HCT116 (cell line): ENCODE measurements at regions not wholly inside any gene's neighbourhood (a gene's known extent, or its start where the extent isn't known, plus 50 kb on each side); places are given as distances from the start of the nearest gene placed in this dataset.

Experiments used
- ATAC-seq: fragments of 200-7000 bp; cut with Tn5 transposase; 2 replicates; pipeline ENCODE4 v1.9.1; 2020; ENCODE audit warnings: mild to moderate bottlenecking, moderate library complexity
- BruUV-seq: library from RNA; stranded (reverse); fragments of 400-500 nt; replicated peaks from 2 replicates; lab custom pipeline; 2021; lab: Mats Ljungman, UMichigan
- CTCF ChIA-PET: fragments of 300-600 bp; sonication (Branson Sonifier 250); formaldehyde crosslinking; loops from one replicate; lab custom pipeline; 2021; ENCODE audit warnings: antibody characterized with exemption; lab: Charles Lee
- POLR2A ChIA-PET: fragments of 300-600, 350-600 bp; sonication (Branson Sonifier 250); formaldehyde crosslinking; loops from one replicate; lab custom pipeline; 2021; ENCODE audit warnings: antibody characterized with exemption; lab: Charles Lee
- RAD21 ChIA-PET, 2 experiments: fragments of 300-600 bp; sonication (Branson Sonifier 250); formaldehyde crosslinking; loops; one replicate each; lab custom pipeline; 2023; ENCODE audit warnings: low total read pairs in 2 of 2; ENCODE audit not compliant: uncharacterized antibody in 2 of 2, unreplicated experiment in 2 of 2, low non-redundant PET in 1 of 2; lab: Charles Lee
- DNase-seq: peaks from one replicate; pipeline ENCODE4 v3.0.0-alpha.2; 2010; ENCODE audit warnings: low read depth, low spot score
- H2AFZ ChIP-seq: fragments of 200-600 bp; shearing (Covaris generic), sonication (generic); 2 replicates; pipeline ENCODE4 v1.6.1; 2017; ENCODE audit warnings: low read depth, mixed run types, mixed read lengths, antibody characterized with exemption, low read length; ENCODE audit not compliant: poor library complexity, severe bottlenecking
- H3K27ac ChIP-seq: 2 replicates; pipeline ENCODE4 v1.5.1; 2012; ENCODE audit warnings: low read depth, low read length
- H3K27me3 ChIP-seq: fragments of 200-600 bp; sonication (generic); 2 replicates; pipeline ENCODE4 v1.6.1; 2016; ENCODE audit warnings: mixed run types, low read length, mixed read lengths; ENCODE audit not compliant: insufficient read depth
- H3K36me3 ChIP-seq, 2 experiments: fragments of 200-500 bp in 1 of 2; fragments of 200-600 bp in 1 of 2; sonication (Bioruptor generic) in 1 of 2; sonication (generic) in 1 of 2; 2 replicates each; pipeline versions ENCODE4 v1.5.1 to v1.6.1; 2014 to 2016; ENCODE audit warnings: low read length in 2 of 2, inconsistent platforms in 1 of 2, mixed read lengths in 1 of 2, mixed run types in 1 of 2; ENCODE audit not compliant: insufficient read depth in 2 of 2, control insufficient read depth in 1 of 2
- H3K4me1 ChIP-seq, 2 experiments: fragments of 200-600 bp in 1 of 2; sonication (generic) in 1 of 2; 2 replicates each; pipeline versions ENCODE4 v1.5.1 to v1.6.1; 2012 to 2017; ENCODE audit warnings: low read length in 2 of 2, inconsistent platforms in 1 of 2, mild to moderate bottlenecking in 1 of 2, mixed read lengths in 1 of 2, mixed run types in 1 of 2, moderate library complexity in 1 of 2; ENCODE audit not compliant: insufficient read depth in 2 of 2, control insufficient read depth in 1 of 2
- H3K4me2 ChIP-seq: fragments of 200-600 bp; sonication (generic); 2 replicates; pipeline ENCODE4 v1.6.1; 2017; ENCODE audit warnings: mixed run types, low read length, mixed read lengths
- H3K4me3 ChIP-seq, 2 experiments: fragments of 200-600 bp in 1 of 2; sonication (generic) in 1 of 2; replicated peaks in 1 of 2; 2 replicates each; pipeline ENCODE4 v1.5.1; 2011 to 2016; ENCODE audit warnings: low read length in 2 of 2, control low read depth in 1 of 2, low read depth in 1 of 2, mild to moderate bottlenecking in 1 of 2, mixed read lengths in 1 of 2, mixed run types in 1 of 2
- H3K79me2 ChIP-seq: fragments of 200-600 bp; sonication (generic); 2 replicates; pipeline ENCODE4 v1.6.1; 2017; ENCODE audit warnings: mild to moderate bottlenecking, mixed run types, low read length, moderate library complexity, mixed read lengths; ENCODE audit not compliant: insufficient read depth
- H3K9ac ChIP-seq: fragments of 200-600 bp; sonication (generic); 2 replicates; pipeline ENCODE4 v1.6.1; 2016; ENCODE audit warnings: low read length, mixed read lengths
- H3K9me2 ChIP-seq: fragments of 200-600 bp; sonication (generic), shearing (Covaris generic); 2 replicates; pipeline ENCODE4 v1.6.1; 2017; ENCODE audit warnings: mixed run types, mild to moderate bottlenecking, moderate library complexity; ENCODE audit not compliant: insufficient read depth
- H3K9me3 ChIP-seq, 2 experiments: fragments of 200-500 bp in 1 of 2; fragments of 200-600 bp in 1 of 2; sonication (Bioruptor generic) in 1 of 2; sonication (generic) in 1 of 2; 2 replicates each; pipeline ENCODE4 v1.6.1; 2014 to 2017; ENCODE audit warnings: low read length in 2 of 2, mixed read lengths in 2 of 2, inconsistent platforms in 1 of 2, low read depth in 1 of 2, mild to moderate bottlenecking in 1 of 2, mixed run types in 1 of 2, moderate library complexity in 1 of 2; ENCODE audit not compliant: control insufficient read depth in 1 of 2, insufficient read depth in 1 of 2
- H4K20me1 ChIP-seq: fragments of 200-600 bp; sonication (generic), shearing (Covaris generic); 2 replicates; pipeline ENCODE4 v1.6.1; 2017; ENCODE audit warnings: mixed run types, mild to moderate bottlenecking, moderate library complexity; ENCODE audit not compliant: insufficient read depth
- EGR1 ChIP-seq: IDR thresholded peaks from 2 replicates; pipeline ENCODE4 v1.6.1; 2012; ENCODE audit warnings: low read depth
- EZH2phosphoT487 ChIP-seq: fragments of 200-600 bp; IDR thresholded peaks from 2 replicates; pipeline ENCODE4 v1.6.1; 2018; ENCODE audit warnings: antibody characterized with exemption, borderline replicate concordance
- POLR2A ChIP-seq: IDR thresholded peaks from 2 replicates; pipeline ENCODE4 v1.7.0; 2011; ENCODE audit warnings: borderline replicate concordance; ENCODE audit not compliant: insufficient read depth, insufficient read length; ENCODE audit errors: extremely low read depth
- SIN3A ChIP-seq: IDR thresholded peaks from 2 replicates; pipeline ENCODE4 v1.6.1; 2012; ENCODE audit warnings: low read depth
- SP1 ChIP-seq: IDR thresholded peaks from 2 replicates; pipeline ENCODE4 v1.6.1; 2012; ENCODE audit warnings: low read depth
- SRF ChIP-seq: IDR thresholded peaks from 2 replicates; pipeline ENCODE4 v1.6.1; 2012; ENCODE audit warnings: low read depth
- TCF7L2 ChIP-seq: IDR thresholded peaks from 2 replicates; pipeline ENCODE4 v1.7.0; 2011; ENCODE audit warnings: borderline replicate concordance, inconsistent platforms; ENCODE audit not compliant: insufficient read depth, insufficient read length; ENCODE audit errors: extremely low read depth
- YY1 ChIP-seq: IDR thresholded peaks from 2 replicates; pipeline ENCODE4 v1.6.1; 2011; ENCODE audit warnings: low read length, low read depth, moderate library complexity, mild to moderate bottlenecking; ENCODE audit not compliant: insufficient replicate concordance; ENCODE audit errors: extremely low read depth
- ZNF274 ChIP-seq: fragments of 200-500 bp; sonication (Bioruptor generic); IDR thresholded peaks from 2 replicates; pipeline ENCODE4 v1.6.1; 2014; ENCODE audit warnings: mild to moderate bottlenecking, low read depth, low read length, inconsistent platforms
- intact Hi-C: fragments of 100-400 bp; cut with micrococcal nuclease; formaldehyde crosslinking; loops from 2 replicates; pipeline ENCODE4 v1.10.0; 2022
- TF ChIP-seq, protein P1 (sequence below), 3 experiments: fragments of 200-600 bp in 1 of 3; sonication (generic) in 1 of 3; IDR thresholded peaks in 2 of 3; conservative IDR thresholded peaks in 1 of 3; 2 replicates each; pipeline ENCODE4 v1.5.1; 2012 to 2017; ENCODE audit warnings: low read depth in 2 of 3, low read length in 2 of 3, antibody characterized with exemption in 1 of 3, borderline replicate concordance in 1 of 3, control low read depth in 1 of 3, mild to moderate bottlenecking in 1 of 3, mixed read lengths in 1 of 3, mixed run types in 1 of 3, moderate library complexity in 1 of 3; ENCODE audit not compliant: insufficient read depth in 1 of 3
- TF ChIP-seq, protein P2 (sequence below): IDR thresholded peaks from 2 replicates; pipeline ENCODE4 v1.6.1; 2012
- TF ChIP-seq, protein P3 (sequence below): IDR thresholded peaks from 2 replicates; pipeline ENCODE4 v1.6.1; 2011; ENCODE audit warnings: mild to moderate bottlenecking, low read length, moderate library complexity; ENCODE audit not compliant: insufficient replicate concordance; ENCODE audit errors: extremely low read depth

DNA sequence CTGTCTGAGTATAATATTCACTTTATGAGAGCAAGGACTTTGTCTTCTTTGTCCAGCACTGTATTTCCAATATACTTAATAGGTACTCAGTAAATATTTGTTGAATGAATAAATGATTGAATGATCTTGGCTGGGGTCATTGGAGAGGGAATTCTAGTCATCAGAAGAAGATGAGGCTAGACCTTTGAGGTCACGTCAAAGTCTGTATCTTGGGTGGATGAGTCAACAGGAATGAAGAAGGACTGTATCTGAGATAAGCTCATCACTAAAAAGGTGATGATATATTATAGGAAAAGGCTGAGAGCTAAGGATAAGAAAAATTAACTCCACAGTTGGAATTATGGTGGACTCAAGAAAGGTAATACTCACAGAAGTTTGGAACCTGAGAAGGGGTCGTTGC, 125.1 kb upstream of the MAGI3 start:
- Histone ChIP-seq H3K4me2 (no peak overlapping the region), H3K79me2 (no peaks in the 10 kb centered on the region), H3K9me2 (no peaks in the 10 kb centered on the region), H4K20me1 (no peaks in the 10 kb centered on the region), H3K4me3 (no peak overlapping the region), H3K9me3 (no peaks in the 10 kb centered on the region), H3K9ac (no peak overlapping the region), H3K4me1 (no peaks in the 10 kb centered on the region), H2AFZ (no peak overlapping the region), H3K27me3 (no peaks in the 10 kb centered on the region), H3K36me3 (no peaks in the 10 kb centered on the region), H3K27ac (no peak overlapping the region)
- RAD21 ChIA-PET: no interaction called here
- no TSS peak for BruUV-seq
- CTCF ChIA-PET: no interaction called here
- TF ChIP-seq TCF7L2 (no peak), SRF (no peak), YY1 (no peak), SIN3A (no peak), EGR1 (no peak), EZH2phosphoT487 (no peak), POLR2A (no peak), SP1 (no peak), ZNF274 (no peak)
- TF ChIP-seq, protein P1, sequence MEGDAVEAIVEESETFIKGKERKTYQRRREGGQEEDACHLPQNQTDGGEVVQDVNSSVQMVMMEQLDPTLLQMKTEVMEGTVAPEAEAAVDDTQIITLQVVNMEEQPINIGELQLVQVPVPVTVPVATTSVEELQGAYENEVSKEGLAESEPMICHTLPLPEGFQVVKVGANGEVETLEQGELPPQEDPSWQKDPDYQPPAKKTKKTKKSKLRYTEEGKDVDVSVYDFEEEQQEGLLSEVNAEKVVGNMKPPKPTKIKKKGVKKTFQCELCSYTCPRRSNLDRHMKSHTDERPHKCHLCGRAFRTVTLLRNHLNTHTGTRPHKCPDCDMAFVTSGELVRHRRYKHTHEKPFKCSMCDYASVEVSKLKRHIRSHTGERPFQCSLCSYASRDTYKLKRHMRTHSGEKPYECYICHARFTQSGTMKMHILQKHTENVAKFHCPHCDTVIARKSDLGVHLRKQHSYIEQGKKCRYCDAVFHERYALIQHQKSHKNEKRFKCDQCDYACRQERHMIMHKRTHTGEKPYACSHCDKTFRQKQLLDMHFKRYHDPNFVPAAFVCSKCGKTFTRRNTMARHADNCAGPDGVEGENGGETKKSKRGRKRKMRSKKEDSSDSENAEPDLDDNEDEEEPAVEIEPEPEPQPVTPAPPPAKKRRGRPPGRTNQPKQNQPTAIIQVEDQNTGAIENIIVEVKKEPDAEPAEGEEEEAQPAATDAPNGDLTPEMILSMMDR (IDR thresholded peaks at IDR 0.05 in 2 of 3, conservative IDR thresholded peaks at IDR 0.05 in 1 of 3; ENCODE audit: borderline replicate concordance in 1 of 3, insufficient read depth in 1 of 3, low read depth in 2 of 3, low read length in 2 of 3): no peak
- TF ChIP-seq, protein P2, sequence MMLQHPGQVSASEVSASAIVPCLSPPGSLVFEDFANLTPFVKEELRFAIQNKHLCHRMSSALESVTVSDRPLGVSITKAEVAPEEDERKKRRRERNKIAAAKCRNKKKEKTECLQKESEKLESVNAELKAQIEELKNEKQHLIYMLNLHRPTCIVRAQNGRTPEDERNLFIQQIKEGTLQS: no peak
- TF ChIP-seq, protein P3, sequence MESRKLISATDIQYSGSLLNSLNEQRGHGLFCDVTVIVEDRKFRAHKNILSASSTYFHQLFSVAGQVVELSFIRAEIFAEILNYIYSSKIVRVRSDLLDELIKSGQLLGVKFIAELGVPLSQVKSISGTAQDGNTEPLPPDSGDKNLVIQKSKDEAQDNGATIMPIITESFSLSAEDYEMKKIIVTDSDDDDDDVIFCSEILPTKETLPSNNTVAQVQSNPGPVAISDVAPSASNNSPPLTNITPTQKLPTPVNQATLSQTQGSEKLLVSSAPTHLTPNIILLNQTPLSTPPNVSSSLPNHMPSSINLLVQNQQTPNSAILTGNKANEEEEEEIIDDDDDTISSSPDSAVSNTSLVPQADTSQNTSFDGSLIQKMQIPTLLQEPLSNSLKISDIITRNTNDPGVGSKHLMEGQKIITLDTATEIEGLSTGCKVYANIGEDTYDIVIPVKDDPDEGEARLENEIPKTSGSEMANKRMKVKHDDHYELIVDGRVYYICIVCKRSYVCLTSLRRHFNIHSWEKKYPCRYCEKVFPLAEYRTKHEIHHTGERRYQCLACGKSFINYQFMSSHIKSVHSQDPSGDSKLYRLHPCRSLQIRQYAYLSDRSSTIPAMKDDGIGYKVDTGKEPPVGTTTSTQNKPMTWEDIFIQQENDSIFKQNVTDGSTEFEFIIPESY: no peak
- ATAC-seq: no peak
- POLR2A ChIA-PET: no interaction called here
- intact Hi-C loops: no loop called here
- DNase-seq: no peak
